ENCODE measurements at regions not wholly inside any gene's neighbourhood (a gene's known extent, or its start where the extent isn't known, plus 50 kb on each side); places are given as distances from the start of the nearest gene placed in this dataset.

DNA sequence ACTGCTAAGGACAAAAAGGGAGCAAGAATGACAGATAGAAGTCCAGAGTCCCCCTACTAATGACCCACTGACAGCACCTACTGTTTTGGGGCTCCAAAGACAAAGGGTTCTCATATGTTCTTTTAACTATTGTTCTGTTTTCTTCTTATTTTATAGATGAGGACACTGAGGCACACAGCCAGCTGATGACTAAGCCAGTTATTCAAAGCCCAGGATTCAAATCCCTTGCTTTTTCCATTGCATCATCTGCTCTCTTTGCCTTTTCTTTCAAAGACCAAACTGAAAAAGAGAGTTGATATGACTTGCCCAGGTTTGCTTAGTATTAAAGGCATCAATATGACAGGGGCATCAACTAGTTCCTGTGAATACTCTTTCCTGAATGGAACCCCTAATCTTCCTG is 299.8 kb downstream of the LRATD1 start:
- TF ChIP-seq RARB (CRISPR knock-in tag; IDR thresholded peaks at IDR 0.05), result no peak
- TF ChIP-seq, protein P1, sequence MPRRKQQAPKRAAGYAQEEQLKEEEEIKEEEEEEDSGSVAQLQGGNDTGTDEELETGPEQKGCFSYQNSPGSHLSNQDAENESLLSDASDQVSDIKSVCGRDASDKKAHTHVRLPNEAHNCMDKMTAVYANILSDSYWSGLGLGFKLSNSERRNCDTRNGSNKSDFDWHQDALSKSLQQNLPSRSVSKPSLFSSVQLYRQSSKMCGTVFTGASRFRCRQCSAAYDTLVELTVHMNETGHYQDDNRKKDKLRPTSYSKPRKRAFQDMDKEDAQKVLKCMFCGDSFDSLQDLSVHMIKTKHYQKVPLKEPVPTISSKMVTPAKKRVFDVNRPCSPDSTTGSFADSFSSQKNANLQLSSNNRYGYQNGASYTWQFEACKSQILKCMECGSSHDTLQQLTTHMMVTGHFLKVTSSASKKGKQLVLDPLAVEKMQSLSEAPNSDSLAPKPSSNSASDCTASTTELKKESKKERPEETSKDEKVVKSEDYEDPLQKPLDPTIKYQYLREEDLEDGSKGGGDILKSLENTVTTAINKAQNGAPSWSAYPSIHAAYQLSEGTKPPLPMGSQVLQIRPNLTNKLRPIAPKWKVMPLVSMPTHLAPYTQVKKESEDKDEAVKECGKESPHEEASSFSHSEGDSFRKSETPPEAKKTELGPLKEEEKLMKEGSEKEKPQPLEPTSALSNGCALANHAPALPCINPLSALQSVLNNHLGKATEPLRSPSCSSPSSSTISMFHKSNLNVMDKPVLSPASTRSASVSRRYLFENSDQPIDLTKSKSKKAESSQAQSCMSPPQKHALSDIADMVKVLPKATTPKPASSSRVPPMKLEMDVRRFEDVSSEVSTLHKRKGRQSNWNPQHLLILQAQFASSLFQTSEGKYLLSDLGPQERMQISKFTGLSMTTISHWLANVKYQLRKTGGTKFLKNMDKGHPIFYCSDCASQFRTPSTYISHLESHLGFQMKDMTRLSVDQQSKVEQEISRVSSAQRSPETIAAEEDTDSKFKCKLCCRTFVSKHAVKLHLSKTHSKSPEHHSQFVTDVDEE (CRISPR knock-in tag; IDR thresholded peaks at IDR 0.05), result no peak
- no peak for TF ChIP-seq OSR1 (CRISPR knock-in tag; IDR thresholded peaks at IDR 0.05)
- TF ChIP-seq SNAI2 (CRISPR knock-in tag; IDR thresholded peaks at IDR 0.05), result no peak
- TF ChIP-seq ESRRG (CRISPR knock-in tag; IDR thresholded peaks at IDR 0.05), result no peak
- TF ChIP-seq, protein P2, sequence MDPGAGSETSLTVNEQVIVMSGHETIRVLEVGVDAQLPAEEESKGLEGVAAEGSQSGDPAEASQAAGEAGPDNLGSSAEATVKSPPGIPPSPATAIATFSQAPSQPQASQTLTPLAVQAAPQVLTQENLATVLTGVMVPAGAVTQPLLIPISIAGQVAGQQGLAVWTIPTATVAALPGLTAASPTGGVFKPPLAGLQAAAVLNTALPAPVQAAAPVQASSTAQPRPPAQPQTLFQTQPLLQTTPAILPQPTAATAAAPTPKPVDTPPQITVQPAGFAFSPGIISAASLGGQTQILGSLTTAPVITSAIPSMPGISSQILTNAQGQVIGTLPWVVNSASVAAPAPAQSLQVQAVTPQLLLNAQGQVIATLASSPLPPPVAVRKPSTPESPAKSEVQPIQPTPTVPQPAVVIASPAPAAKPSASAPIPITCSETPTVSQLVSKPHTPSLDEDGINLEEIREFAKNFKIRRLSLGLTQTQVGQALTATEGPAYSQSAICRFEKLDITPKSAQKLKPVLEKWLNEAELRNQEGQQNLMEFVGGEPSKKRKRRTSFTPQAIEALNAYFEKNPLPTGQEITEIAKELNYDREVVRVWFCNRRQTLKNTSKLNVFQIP (CRISPR knock-in tag; IDR thresholded peaks at IDR 0.05; ENCODE audit: borderline replicate concordance, low read depth), result no peak
- TF ChIP-seq, protein P3, sequence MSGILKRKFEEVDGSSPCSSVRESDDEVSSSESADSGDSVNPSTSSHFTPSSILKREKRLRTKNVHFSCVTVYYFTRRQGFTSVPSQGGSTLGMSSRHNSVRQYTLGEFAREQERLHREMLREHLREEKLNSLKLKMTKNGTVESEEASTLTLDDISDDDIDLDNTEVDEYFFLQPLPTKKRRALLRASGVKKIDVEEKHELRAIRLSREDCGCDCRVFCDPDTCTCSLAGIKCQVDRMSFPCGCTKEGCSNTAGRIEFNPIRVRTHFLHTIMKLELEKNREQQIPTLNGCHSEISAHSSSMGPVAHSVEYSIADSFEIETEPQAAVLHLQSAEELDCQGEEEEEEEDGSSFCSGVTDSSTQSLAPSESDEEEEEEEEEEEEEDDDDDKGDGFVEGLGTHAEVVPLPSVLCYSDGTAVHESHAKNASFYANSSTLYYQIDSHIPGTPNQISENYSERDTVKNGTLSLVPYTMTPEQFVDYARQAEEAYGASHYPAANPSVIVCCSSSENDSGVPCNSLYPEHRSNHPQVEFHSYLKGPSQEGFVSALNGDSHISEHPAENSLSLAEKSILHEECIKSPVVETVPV (CRISPR knock-in tag; IDR thresholded peaks at IDR 0.05), result no peak
- no peak for TF ChIP-seq ZFP30 (CRISPR knock-in tag; IDR thresholded peaks at IDR 0.05)
- no peak for TF ChIP-seq TCF4 (CRISPR knock-in tag; IDR thresholded peaks at IDR 0.05; ENCODE audit: borderline replicate concordance)
- no peak for TF ChIP-seq ISL1 (CRISPR knock-in tag; IDR thresholded peaks at IDR 0.05)
- no peak for TF ChIP-seq ZNF70 (CRISPR knock-in tag; IDR thresholded peaks at IDR 0.05)
- no peak for TF ChIP-seq ZNF565 (CRISPR knock-in tag; conservative IDR thresholded peaks at IDR 0.05; ENCODE audit: low read depth)
- TF ChIP-seq ARNTL (CRISPR knock-in tag; IDR thresholded peaks at IDR 0.05; ENCODE audit: borderline replicate concordance, low read depth), result no peak
- TF ChIP-seq ZC3H10 (CRISPR knock-in tag; IDR thresholded peaks at IDR 0.05), result no peak
- no peak for TF ChIP-seq TOX (CRISPR knock-in tag; IDR thresholded peaks at IDR 0.05; ENCODE audit: borderline replicate concordance)
- no peak for TF ChIP-seq PPARA (CRISPR knock-in tag; IDR thresholded peaks at IDR 0.05; ENCODE audit: borderline replicate concordance)
- no peak for ATAC-seq

DNA sequence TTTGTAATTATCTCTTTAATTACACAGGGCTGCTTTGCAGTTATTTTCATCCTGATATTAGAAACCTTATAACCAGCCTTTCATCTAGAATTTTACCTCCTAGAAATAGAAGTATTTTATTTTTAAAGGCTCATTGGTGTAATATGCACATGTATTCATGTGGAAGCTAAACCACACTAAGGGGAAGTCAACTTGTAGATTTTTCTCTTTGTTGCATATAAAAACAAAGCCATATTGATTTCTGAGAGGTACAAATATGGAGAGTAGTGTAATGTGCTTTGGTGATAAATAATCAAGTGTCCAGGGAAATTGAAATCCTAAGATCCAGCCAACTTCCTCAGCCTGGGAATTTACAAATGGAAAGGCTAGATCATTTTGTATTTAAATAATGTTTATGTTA is 301.2 kb downstream of the LRATD1 start:
- TF ChIP-seq CSDC2 (CRISPR knock-in tag; IDR thresholded peaks at IDR 0.05), result no peak
- ATAC-seq, result no peak

DNA sequence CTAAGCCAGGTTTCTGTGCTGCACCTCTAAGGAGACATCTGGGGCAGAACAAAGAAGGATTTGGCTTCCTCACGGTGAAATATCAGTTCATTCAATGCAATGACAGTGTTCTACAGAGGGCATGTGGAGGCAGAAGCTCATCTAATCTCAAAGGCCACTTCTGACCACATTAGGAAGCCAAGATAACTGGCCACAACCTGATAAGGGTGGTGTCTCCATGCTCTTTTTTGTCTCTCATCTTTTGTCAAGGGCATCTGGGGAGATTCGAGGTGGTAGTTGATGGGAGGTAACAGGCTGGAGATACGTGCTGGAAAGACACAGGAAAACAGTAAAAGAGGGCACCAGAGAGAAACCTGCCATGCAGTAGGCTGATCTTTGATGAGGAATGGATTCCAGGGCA is 303.9 kb downstream of the LRATD1 start:
- TF ChIP-seq, protein P1 (CRISPR knock-in tag; IDR thresholded peaks at IDR 0.05), result no peak
- TF ChIP-seq ZNF8 (CRISPR knock-in tag; IDR thresholded peaks at IDR 0.05), result no peak
- TF ChIP-seq, protein P2 (CRISPR knock-in tag; IDR thresholded peaks at IDR 0.05; ENCODE audit: borderline replicate concordance, low read depth), result no peak
- no peak for TF ChIP-seq CSDC2 (CRISPR knock-in tag; IDR thresholded peaks at IDR 0.05)
- TF ChIP-seq ZNF70 (CRISPR knock-in tag; IDR thresholded peaks at IDR 0.05), result no peak
- TF ChIP-seq RARB (CRISPR knock-in tag; IDR thresholded peaks at IDR 0.05), result no peak
- TF ChIP-seq ZNF565 (CRISPR knock-in tag; conservative IDR thresholded peaks at IDR 0.05; ENCODE audit: low read depth), result no peak
- TF ChIP-seq SNAI2 (CRISPR knock-in tag; IDR thresholded peaks at IDR 0.05), result no peak
- TF ChIP-seq, protein P4, sequence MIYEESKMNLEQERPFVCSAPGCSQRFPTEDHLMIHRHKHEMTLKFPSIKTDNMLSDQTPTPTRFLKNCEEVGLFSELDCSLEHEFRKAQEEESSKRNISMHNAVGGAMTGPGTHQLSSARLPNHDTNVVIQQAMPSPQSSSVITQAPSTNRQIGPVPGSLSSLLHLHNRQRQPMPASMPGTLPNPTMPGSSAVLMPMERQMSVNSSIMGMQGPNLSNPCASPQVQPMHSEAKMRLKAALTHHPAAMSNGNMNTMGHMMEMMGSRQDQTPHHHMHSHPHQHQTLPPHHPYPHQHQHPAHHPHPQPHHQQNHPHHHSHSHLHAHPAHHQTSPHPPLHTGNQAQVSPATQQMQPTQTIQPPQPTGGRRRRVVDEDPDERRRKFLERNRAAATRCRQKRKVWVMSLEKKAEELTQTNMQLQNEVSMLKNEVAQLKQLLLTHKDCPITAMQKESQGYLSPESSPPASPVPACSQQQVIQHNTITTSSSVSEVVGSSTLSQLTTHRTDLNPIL (CRISPR knock-in tag; IDR thresholded peaks at IDR 0.05; ENCODE audit: low read depth), result no peak
- TF ChIP-seq ISL1 (CRISPR knock-in tag; IDR thresholded peaks at IDR 0.05), result no peak
- TF ChIP-seq, protein P3 (CRISPR knock-in tag; IDR thresholded peaks at IDR 0.05), result no peak
- no peak for TF ChIP-seq ESRRG (CRISPR knock-in tag; IDR thresholded peaks at IDR 0.05)
- TF ChIP-seq TOX (CRISPR knock-in tag; IDR thresholded peaks at IDR 0.05; ENCODE audit: borderline replicate concordance), result no peak
- no peak for TF ChIP-seq ARNTL (CRISPR knock-in tag; IDR thresholded peaks at IDR 0.05; ENCODE audit: borderline replicate concordance, low read depth)
- TF ChIP-seq PPARA (CRISPR knock-in tag; IDR thresholded peaks at IDR 0.05; ENCODE audit: borderline replicate concordance), result no peak
- no peak for TF ChIP-seq TCF4 (CRISPR knock-in tag; IDR thresholded peaks at IDR 0.05; ENCODE audit: borderline replicate concordance)
- no peak for TF ChIP-seq ZFP3 (CRISPR knock-in tag; IDR thresholded peaks at IDR 0.05)
- TF ChIP-seq OSR1 (CRISPR knock-in tag; IDR thresholded peaks at IDR 0.05), result no peak
- no peak for TF ChIP-seq ZC3H10 (CRISPR knock-in tag; IDR thresholded peaks at IDR 0.05)
- no peak for TF ChIP-seq GLIS3 (CRISPR knock-in tag; IDR thresholded peaks at IDR 0.05)
- no peak for ATAC-seq
